Activated T-cell treated with anti-CD3 and anti-CD28 coated beads for 24 hours (primary cell): ENCODE measurements at regions not wholly inside any gene's neighbourhood (a gene's known extent, or its start where the extent isn't known, plus 50 kb on each side); places are given as distances from the start of the nearest gene placed in this dataset.

Source experiments
- DNase-seq: peaks from one replicate; pipeline ENCODE4 v3.0.0-alpha.2; 2020; ENCODE audit warnings: low read depth

GRCh38 chr13:50104493-50104892 lies 89.2 kb downstream of the KCNRG start:
- DNase-seq = no peak

GRCh38 chr13:50106559-50106958 lies 91.3 kb downstream of the KCNRG start:
- DNase-seq = no peak

- no peak for DNase-seq
Measured at GRCh38 chr13:50107205-50107604, 92.0 kb downstream of the KCNRG start.

GRCh38 chr13:50114961-50115360 lies 99.7 kb downstream of the KCNRG start:
- no peak for DNase-seq

GRCh38 chr13:50115695-50116094 lies 100.5 kb downstream of the KCNRG start:
- no peak for DNase-seq

GRCh38 chr13:50116430-50116973 lies 101.3 kb downstream of the KCNRG start:
- DNase-seq = no peak

- no peak for DNase-seq
Measured at GRCh38 chr13:50119591-50119990, 104.3 kb downstream of the KCNRG start.

GRCh38 chr13:50122455-50122854 lies 107.2 kb downstream of the KCNRG start:
- DNase-seq = no peak

- no peak for DNase-seq
Measured at GRCh38 chr13:50123002-50123401, 107.8 kb downstream of the KCNRG start.

- no peak for DNase-seq
Measured at GRCh38 chr13:50123515-50123861, 108.2 kb downstream of the KCNRG start.

- DNase-seq = peak; percentile 64
Measured at GRCh38 chr13:50123862-50124535, 108.8 kb downstream of the KCNRG start.

GRCh38 chr13:50124536-50125303 lies 109.5 kb downstream of the KCNRG start:
- peak; percentile 87 for DNase-seq

- no peak for DNase-seq
Measured at GRCh38 chr13:50125304-50125553, 110.0 kb downstream of the KCNRG start.

- peak; percentile 73 for DNase-seq
Measured at GRCh38 chr13:50125554-50126262, 110.5 kb downstream of the KCNRG start.

GRCh38 chr13:50126263-50126992 lies 111.2 kb downstream of the KCNRG start:
- no peak for DNase-seq

- peak; percentile 49 for DNase-seq
Measured at GRCh38 chr13:50126993-50127725, 111.9 kb downstream of the KCNRG start.

- DNase-seq = no peak
Measured at GRCh38 chr13:50127726-50128291, 112.6 kb downstream of the KCNRG start.

GRCh38 chr13:50128428-50128931 lies 113.2 kb downstream of the KCNRG start:
- DNase-seq = no peak

- no peak for DNase-seq
Measured at GRCh38 chr13:50129081-50129705, 113.9 kb downstream of the KCNRG start.

GRCh38 chr13:50129706-50130122 lies 114.5 kb downstream of the KCNRG start:
- DNase-seq = no peak
